ENCODE measurements at regions not wholly inside any gene's neighbourhood (a gene's known extent, or its start where the extent isn't known, plus 50 kb on each side); places are given as distances from the start of the nearest gene placed in this dataset.
A peak's percentile ranks its signal among the peaks of the same experiment; 100 is the strongest.

DNA sequence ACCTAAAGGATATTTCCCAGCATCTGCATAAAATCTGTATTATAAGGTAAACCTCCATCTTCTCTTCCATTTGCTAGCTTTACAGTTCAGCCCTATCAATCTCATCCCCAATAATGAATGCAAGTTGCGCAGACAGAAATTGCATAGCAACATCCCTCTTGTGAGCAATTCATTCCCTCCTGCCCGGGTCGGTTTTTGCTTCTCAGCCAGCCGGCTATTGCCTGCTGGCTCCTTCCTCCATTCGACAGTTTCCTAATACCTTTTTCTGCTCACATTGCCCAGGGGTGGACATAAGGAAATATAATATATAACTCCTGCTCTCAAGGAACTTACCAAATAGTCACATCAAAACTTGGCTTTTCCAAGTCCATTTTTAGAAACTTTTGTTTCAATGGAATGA is 125.2 kb downstream of the FGF9 start:
- Mint-ChIP-seq H3K36me3 (ENCODE audit: low read depth) (no peaks in the 10 kb centered on the region), H3K4me3 (no peak overlapping the region), H3K9me3 (no peaks in the 10 kb centered on the region), H3K27me3 (ENCODE audit: low read depth) (no peaks in the 10 kb centered on the region), H3K27ac (ENCODE audit: unreplicated experiment) (peak overlapping the region; percentile 1), H3K4me1 (peaks cover 21% of the 10 kb centered on the region)
- no peak for DNase-seq (ENCODE audit: low read depth, low spot score)
- TF ChIP-seq, protein P1, sequence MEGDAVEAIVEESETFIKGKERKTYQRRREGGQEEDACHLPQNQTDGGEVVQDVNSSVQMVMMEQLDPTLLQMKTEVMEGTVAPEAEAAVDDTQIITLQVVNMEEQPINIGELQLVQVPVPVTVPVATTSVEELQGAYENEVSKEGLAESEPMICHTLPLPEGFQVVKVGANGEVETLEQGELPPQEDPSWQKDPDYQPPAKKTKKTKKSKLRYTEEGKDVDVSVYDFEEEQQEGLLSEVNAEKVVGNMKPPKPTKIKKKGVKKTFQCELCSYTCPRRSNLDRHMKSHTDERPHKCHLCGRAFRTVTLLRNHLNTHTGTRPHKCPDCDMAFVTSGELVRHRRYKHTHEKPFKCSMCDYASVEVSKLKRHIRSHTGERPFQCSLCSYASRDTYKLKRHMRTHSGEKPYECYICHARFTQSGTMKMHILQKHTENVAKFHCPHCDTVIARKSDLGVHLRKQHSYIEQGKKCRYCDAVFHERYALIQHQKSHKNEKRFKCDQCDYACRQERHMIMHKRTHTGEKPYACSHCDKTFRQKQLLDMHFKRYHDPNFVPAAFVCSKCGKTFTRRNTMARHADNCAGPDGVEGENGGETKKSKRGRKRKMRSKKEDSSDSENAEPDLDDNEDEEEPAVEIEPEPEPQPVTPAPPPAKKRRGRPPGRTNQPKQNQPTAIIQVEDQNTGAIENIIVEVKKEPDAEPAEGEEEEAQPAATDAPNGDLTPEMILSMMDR (conservative IDR thresholded peaks at IDR 0.05), result no peak

DNA sequence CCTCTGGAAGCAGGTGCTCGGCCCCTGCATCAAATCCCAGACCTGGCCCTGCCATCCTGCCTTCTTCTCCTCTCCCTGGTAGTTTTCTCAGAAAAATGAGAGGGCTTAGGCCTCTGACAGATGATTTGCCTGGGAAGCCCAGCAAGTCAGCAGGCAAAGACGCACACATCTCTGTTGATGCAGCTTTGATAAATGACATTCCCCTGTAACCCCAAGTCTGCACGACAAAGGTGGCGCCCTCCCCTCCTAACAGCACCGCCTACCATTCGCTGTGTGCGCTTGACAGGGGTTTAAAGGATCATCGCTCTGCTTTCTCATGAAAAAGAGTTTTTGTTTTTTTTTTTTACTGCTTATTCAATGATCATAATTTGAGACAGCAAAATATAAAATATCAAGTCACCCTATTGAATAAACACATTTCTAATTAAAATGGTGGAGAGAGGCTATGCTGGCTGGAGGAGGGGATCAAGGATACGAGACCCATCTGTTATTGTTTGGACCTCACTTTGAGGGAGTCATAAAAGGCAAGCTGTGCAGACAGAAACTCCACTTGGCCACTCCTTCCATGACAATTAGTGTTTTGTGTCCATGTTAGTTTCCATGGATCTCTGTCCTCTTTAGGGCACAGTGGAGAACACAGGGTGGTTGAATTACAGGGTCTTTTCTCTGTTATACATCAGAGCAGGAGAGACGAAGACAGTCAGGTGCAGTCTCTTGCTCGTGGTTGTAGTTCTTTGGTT is 126.1 kb downstream of the FGF9 start:
- no peak for DNase-seq (ENCODE audit: low read depth, low spot score)
- H3K4me1 Mint-ChIP-seq, result peaks cover 21% of the 10 kb centered on the region
- H3K9me3 Mint-ChIP-seq, result no peaks in the 10 kb centered on the region
- H3K27ac Mint-ChIP-seq (ENCODE audit: unreplicated experiment), result no peak overlapping the region
- TF ChIP-seq, protein P1 (conservative IDR thresholded peaks at IDR 0.05), result no peak
- H3K27me3 Mint-ChIP-seq (ENCODE audit: low read depth), result no peaks in the 10 kb centered on the region
- H3K36me3 Mint-ChIP-seq (ENCODE audit: low read depth), result no peaks in the 10 kb centered on the region
- H3K4me3 Mint-ChIP-seq, result no peak overlapping the region

DNA sequence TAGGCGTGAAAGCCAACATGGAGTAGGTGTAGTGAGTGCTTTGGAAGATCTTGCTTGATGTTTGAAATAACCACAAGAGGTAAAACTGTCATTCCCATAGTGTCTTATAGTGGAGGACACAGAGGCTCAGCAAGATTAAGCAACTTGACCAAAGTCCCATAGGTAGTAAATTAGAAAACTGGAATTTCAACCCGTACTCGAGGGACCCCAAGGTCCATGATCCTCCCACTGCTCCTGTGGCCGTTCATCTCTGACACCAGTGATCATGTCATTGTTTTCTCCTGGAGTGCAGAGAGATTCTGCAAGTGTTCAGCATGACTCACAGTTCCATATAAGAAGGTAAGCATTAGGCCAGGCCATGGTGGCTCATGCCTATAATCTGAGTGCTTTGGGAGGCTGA is 126.9 kb downstream of the FGF9 start:
- Mint-ChIP-seq H3K27ac (ENCODE audit: unreplicated experiment) (no peak overlapping the region), H3K4me3 (no peak overlapping the region), H3K4me1 (peaks cover 21% of the 10 kb centered on the region), H3K27me3 (ENCODE audit: low read depth) (no peaks in the 10 kb centered on the region), H3K36me3 (ENCODE audit: low read depth) (no peaks in the 10 kb centered on the region), H3K9me3 (no peaks in the 10 kb centered on the region)
- TF ChIP-seq, protein P1 (conservative IDR thresholded peaks at IDR 0.05), result no peak
- DNase-seq (ENCODE audit: low read depth, low spot score), result no peak

DNA sequence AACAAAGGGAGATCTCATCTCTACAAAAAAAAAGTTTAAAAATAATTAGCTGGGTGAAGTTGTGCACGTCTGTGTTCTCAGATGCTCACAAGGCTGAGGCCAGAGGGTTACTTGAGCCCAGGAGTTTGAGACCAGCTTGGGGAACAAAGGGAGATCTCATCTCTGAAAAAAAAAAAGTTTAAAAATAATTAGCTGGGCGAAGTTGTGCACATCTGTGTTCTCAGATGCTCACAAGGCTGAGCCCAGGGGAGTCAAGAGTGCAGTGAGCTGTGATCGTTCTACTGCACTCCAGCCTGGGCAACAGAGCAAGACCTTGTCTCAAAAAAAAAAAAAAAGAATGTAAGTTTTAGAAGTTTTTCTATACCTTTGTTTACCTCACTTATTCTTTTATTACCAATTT is 127.3 kb downstream of the FGF9 start:
- Mint-ChIP-seq H3K27me3 (ENCODE audit: low read depth) (no peaks in the 10 kb centered on the region), H3K9me3 (no peaks in the 10 kb centered on the region), H3K4me3 (no peak overlapping the region), H3K4me1 (peaks cover 21% of the 10 kb centered on the region), H3K36me3 (ENCODE audit: low read depth) (no peaks in the 10 kb centered on the region), H3K27ac (ENCODE audit: unreplicated experiment) (no peak overlapping the region)
- TF ChIP-seq, protein P1 (conservative IDR thresholded peaks at IDR 0.05), result no peak
- no peak for DNase-seq (ENCODE audit: low read depth, low spot score)

DNA sequence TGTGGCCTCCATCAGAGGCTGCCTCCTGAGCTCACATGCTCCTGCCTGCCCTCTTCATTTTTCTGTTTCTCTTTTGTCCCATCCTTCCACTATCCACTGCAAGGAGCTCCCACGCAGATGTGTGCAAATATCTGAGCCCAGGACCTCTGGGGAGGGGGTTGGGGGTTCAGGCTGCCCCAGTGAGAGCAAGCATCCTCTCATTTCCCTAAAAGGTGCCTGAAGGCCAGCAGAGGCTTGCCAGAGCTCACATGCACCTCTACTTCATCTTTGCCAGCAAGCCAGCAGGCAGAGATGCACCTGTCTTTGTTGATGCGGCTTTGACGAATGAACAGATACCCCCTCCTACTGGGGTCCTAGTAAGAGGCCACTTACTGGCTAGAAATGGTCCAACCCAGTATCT is 128.8 kb downstream of the FGF9 start:
- Mint-ChIP-seq H3K4me1 (peaks cover 21% of the 10 kb centered on the region), H3K36me3 (ENCODE audit: low read depth) (no peaks in the 10 kb centered on the region), H3K27ac (ENCODE audit: unreplicated experiment) (no peak overlapping the region), H3K27me3 (ENCODE audit: low read depth) (no peaks in the 10 kb centered on the region), H3K4me3 (no peak overlapping the region), H3K9me3 (no peaks in the 10 kb centered on the region)
- TF ChIP-seq, protein P1 (conservative IDR thresholded peaks at IDR 0.05), result no peak
- no peak for DNase-seq (ENCODE audit: low read depth, low spot score)
